ENCODE measurements at regions not wholly inside any gene's neighbourhood (a gene's known extent, or its start where the extent isn't known, plus 50 kb on each side); places are given as distances from the start of the nearest gene placed in this dataset.
A peak's percentile ranks its signal among the peaks of the same experiment; 100 is the strongest.
"Not testable (repeated sequence)": the region's sequence is repeated elsewhere in the genome, so short reads cannot be mapped to it uniquely, and the experiment has no call there.

- ATAC-seq (no peak), DNase-seq (no peak)
- Histone ChIP-seq H3K27me3 (no peaks in the 10 kb centered on the region), H3K36me3 (no peaks in the 10 kb centered on the region), H3K27ac (no peak overlapping the region), H3K4me1 (no peaks in the 10 kb centered on the region), H3K4me3 (no peak overlapping the region), H3K9me3 (peaks cover 0 to 11% of the 10 kb centered on the region in 2 donors)
- TF ChIP-seq CTCF (IDR thresholded peaks at IDR 0.05): no peak
- intact Hi-C loops (cut with DNase I): no loop called here
Measured at GRCh38 chr2:160614391-160614790, 120.8 kb upstream of the RBMS1 start.

- peaks cover 0 to 11% of the 10 kb centered on the region in 2 donors for H3K9me3 ChIP-seq
- no peaks in the 10 kb centered on the region for H3K4me1 ChIP-seq
- no peak overlapping the region for H3K27ac ChIP-seq
- no peaks in the 10 kb centered on the region for H3K36me3 ChIP-seq
- no peak for TF ChIP-seq CTCF (IDR thresholded peaks at IDR 0.05)
- H3K4me3 ChIP-seq: no peak overlapping the region
- DNase-seq (no peak), ATAC-seq (no peak)
- H3K27me3 ChIP-seq: no peaks in the 10 kb centered on the region
- intact Hi-C loops (cut with DNase I): no loop called here
Measured at GRCh38 chr2:160615706-160616105, 122.1 kb upstream of the RBMS1 start.

GRCh38 chr2:160616149-160616548 is 122.5 kb upstream of the RBMS1 start:
- Histone ChIP-seq H3K4me1 (no peaks in the 10 kb centered on the region), H3K27me3 (no peaks in the 10 kb centered on the region), H3K9me3 (peaks cover 0 to 11% of the 10 kb centered on the region in 2 donors), H3K4me3 (no peak overlapping the region), H3K36me3 (no peaks in the 10 kb centered on the region), H3K27ac (no peak overlapping the region)
- DNase-seq: no peak
- ATAC-seq: no peak
- intact Hi-C loops (cut with DNase I): no loop called here
- TF ChIP-seq CTCF (IDR thresholded peaks at IDR 0.05): no peak

- intact Hi-C loops (cut with DNase I): no loop called here
- H3K4me3 ChIP-seq: no peak overlapping the region
- no peaks in the 10 kb centered on the region for H3K27me3 ChIP-seq
- H3K9me3 ChIP-seq: peaks cover 0 to 1% of the 10 kb centered on the region in 2 donors
- no peaks in the 10 kb centered on the region for H3K36me3 ChIP-seq
- peak; percentile 82 for ATAC-seq
- no peak overlapping the region for H3K27ac ChIP-seq
- no peak for TF ChIP-seq CTCF (IDR thresholded peaks at IDR 0.05)
- DNase-seq: no peak
- H3K4me1 ChIP-seq: no peaks in the 10 kb centered on the region
Measured at GRCh38 chr2:160621748-160622147, 128.1 kb upstream of the RBMS1 start.

DNA sequence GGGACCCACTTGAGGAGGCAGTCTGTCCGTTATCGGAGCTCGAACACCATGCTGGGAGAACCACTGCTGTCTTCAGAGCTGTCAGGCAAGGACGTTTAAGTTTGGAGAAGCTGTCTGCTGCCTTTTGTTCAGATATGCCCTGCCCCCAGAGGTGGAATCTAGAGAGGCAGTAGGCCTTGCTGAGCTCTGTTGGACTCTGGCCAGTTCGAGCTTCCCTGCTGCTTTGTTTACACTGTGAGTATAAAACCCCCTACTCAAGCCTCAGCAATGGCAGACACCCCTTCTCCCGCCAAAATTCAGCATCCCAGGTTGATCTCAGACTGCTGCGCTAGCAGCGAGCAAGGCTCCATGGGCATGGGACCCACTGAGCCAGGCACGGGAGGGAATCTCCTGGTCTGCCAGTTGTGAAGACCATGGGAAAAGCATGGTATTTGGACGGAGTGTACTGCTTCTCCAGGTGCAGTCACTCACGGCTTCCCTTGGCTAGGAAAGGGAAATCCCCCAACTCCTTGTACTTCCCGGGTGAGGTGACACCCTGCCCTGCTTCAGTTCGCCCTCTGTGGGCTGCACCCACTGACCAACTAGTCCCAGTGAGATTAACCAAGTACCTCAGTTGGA is 134.5 kb upstream of the RBMS1 start:
- ATAC-seq; DNase-seq; H3K36me3 ChIP-seq; H3K27ac ChIP-seq; H3K4me1 ChIP-seq; H3K9me3 ChIP-seq; H3K27me3 ChIP-seq; intact Hi-C loops (cut with DNase I); H3K4me3 ChIP-seq: not testable (repeated sequence)

DNA sequence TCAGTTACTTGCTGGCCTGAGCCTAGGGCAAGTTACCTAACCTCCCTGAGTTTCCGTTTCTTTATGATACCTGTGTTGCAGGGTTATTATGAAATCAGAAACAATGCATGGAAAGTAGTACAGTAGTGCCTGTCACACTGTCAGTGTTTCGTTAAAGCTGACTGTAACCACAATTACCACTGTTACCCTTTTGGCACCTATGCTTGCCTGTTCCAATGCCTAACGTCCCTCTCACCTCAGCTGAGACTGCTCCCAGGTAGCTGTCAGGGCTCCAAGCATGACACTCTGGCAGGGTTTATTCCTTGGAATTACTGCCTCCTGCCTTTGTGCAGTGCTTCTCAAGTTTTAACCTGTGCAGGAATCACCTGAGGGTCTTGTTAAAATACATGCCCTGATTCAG is 135.2 kb upstream of the RBMS1 start:
- intact Hi-C loops (cut with DNase I): no loop called here
- no peaks in the 10 kb centered on the region for H3K4me1 ChIP-seq
- no peak for TF ChIP-seq CTCF (IDR thresholded peaks at IDR 0.05)
- no peak for ATAC-seq
- H3K4me3 ChIP-seq: no peak overlapping the region
- no peaks in the 10 kb centered on the region for H3K36me3 ChIP-seq
- no peak for DNase-seq
- no peak overlapping the region for H3K27ac ChIP-seq
- H3K27me3 ChIP-seq: no peaks in the 10 kb centered on the region
- peaks cover 0 to under 1% of the 10 kb centered on the region in 2 donors for H3K9me3 ChIP-seq
